Ovary (tissue), 3 donors: ENCODE measurements at regions not wholly inside any gene's neighbourhood (a gene's known extent, or its start where the extent isn't known, plus 50 kb on each side); places are given as distances from the start of the nearest gene placed in this dataset.

Experiments used
- EP300 ChIP-seq: sonication (generic); formaldehyde crosslinking; IDR thresholded peaks from one replicate; pipeline ENCODE4 v1.6.1; 2017; ENCODE audit warnings: antibody characterized with exemption
- POLR2A ChIP-seq: fragments of 450-650 bp; IDR thresholded peaks from one replicate; pipeline ENCODE4 v1.6.1; 2017; ENCODE audit warnings: antibody characterized with exemption, mild to moderate bottlenecking, moderate library complexity
- TF ChIP-seq, protein P1 (sequence below), 3 donors: fragments of 450-650 bp in 2 of 3; fragments of 200-600 bp in 1 of 3; IDR thresholded peaks; one replicate each; pipeline versions ENCODE4 v1.5.1 to v1.8.0; 2016 to 2022; ENCODE audit warnings: antibody characterized with exemption in 3 of 3, mild to moderate bottlenecking in 1 of 3
- donor health status: DM: no; HTN: no; CAD: no.

DNA sequence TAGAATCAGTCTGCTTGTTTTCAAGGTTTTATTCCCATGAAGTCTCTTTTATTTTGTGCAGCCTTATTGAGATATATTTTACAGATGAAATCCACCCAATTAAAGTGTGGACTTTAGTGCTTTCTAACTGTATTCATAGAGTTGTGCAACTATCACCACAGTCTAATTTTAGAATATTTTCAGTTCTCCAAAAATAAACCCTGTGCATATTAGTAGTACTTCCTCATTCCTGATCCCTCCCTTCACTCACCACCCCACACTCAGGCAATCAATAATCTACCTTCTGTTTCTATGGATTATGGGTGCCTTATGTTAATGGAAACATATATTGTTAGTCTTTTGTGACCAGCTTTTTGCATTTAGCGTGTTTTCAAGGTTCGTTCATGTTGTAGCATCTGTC, 185.7 kb upstream of the TMEM72 start:
- TF ChIP-seq POLR2A (no peak), EP300 (no peak)
- TF ChIP-seq, protein P1, sequence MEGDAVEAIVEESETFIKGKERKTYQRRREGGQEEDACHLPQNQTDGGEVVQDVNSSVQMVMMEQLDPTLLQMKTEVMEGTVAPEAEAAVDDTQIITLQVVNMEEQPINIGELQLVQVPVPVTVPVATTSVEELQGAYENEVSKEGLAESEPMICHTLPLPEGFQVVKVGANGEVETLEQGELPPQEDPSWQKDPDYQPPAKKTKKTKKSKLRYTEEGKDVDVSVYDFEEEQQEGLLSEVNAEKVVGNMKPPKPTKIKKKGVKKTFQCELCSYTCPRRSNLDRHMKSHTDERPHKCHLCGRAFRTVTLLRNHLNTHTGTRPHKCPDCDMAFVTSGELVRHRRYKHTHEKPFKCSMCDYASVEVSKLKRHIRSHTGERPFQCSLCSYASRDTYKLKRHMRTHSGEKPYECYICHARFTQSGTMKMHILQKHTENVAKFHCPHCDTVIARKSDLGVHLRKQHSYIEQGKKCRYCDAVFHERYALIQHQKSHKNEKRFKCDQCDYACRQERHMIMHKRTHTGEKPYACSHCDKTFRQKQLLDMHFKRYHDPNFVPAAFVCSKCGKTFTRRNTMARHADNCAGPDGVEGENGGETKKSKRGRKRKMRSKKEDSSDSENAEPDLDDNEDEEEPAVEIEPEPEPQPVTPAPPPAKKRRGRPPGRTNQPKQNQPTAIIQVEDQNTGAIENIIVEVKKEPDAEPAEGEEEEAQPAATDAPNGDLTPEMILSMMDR (IDR thresholded peaks at IDR 0.05): no peak
